K562 (cell line): ENCODE measurements at regions not wholly inside any gene's neighbourhood (a gene's known extent, or its start where the extent isn't known, plus 50 kb on each side); places are given as distances from the start of the nearest gene placed in this dataset.

Source experiments
- ATAC-seq: fragments of 200-7000 bp; cut with Tn5 transposase; 3 replicates; pipeline ENCODE4 v1.9.1; 2020; ENCODE audit warnings: moderate library complexity
- BruUV-seq: library from RNA; stranded (reverse); fragments of 400-500 nt; replicated peaks from 2 replicates; lab custom pipeline; 2021; lab: Mats Ljungman, UMichigan
- CTCF ChIA-PET: fragments of 300-600 bp; formaldehyde crosslinking; extraction: SDS; loops from one replicate; lab custom pipeline; 2021; ENCODE audit warnings: low intra/inter-chr PET ratio; lab: Yijun Ruan, JAX
- POLR2A ChIA-PET: fragments of 300-600, 350-650 bp; sonication (Branson Sonifier 250); formaldehyde crosslinking; extraction: SDS; loops from one replicate; lab custom pipeline; 2021; ENCODE audit warnings: antibody characterized with exemption, inconsistent platforms; lab: Yijun Ruan, JAX
- DNase-seq, 4 experiments: peaks; one replicate each; pipeline versions ENCODE4 v3.0.0 to v3.0.0-alpha.2; 2011 to 2018; ENCODE audit warnings: low spot score in 3 of 4, mixed read lengths in 3 of 4; ENCODE audit errors: extremely low read depth in 1 of 4
- FAIRE-seq: peaks from 2 replicates; lab custom pipeline; 2011; peaks lifted over from hg19 to GRCh38; lab: Jason Lieb, UNC
- H2AFZ ChIP-seq: 2 replicates; pipeline ENCODE4 v1.6.0; 2011; ENCODE audit warnings: low read depth, low read length, control low read depth, inconsistent platforms
- H3K27ac ChIP-seq: fragments of 200-600 bp; 3 replicates; pipeline ENCODE4 v1.8.0; 2011; ENCODE audit warnings: low read depth, mild to moderate bottlenecking, control low read depth, inconsistent platforms, low read length, moderate library complexity, mixed read lengths; ENCODE audit errors: extremely low read depth
- H3K27me3 ChIP-seq, 2 experiments: fragments of 300-600 bp in 1 of 2; 2 replicates in 1 of 2; 3 replicates in 1 of 2; pipeline versions ENCODE4 v1.6.0 to v1.8.0; 2011; ENCODE audit warnings: inconsistent platforms in 2 of 2, low read length in 2 of 2, mild to moderate bottlenecking in 1 of 2, mixed read lengths in 1 of 2, moderate library complexity in 1 of 2; ENCODE audit not compliant: control insufficient read depth in 2 of 2, insufficient read depth in 2 of 2
- H3K36me3 ChIP-seq: fragments of 300-600 bp; 3 replicates; pipeline ENCODE4 v1.8.0; 2011; ENCODE audit warnings: mild to moderate bottlenecking, low read length, inconsistent platforms; ENCODE audit not compliant: control insufficient read depth, insufficient read depth
- H3K4me1 ChIP-seq, 2 experiments: fragments of 200-600 bp in 1 of 2; replicated peaks in 1 of 2; 2 replicates in 1 of 2; 3 replicates in 1 of 2; pipeline versions ENCODE4 v1.5.1 to v1.8.0; 2011; ENCODE audit warnings: inconsistent platforms in 2 of 2, low read length in 2 of 2, mild to moderate bottlenecking in 1 of 2, mixed read lengths in 1 of 2, moderate library complexity in 1 of 2; ENCODE audit not compliant: control insufficient read depth in 2 of 2, insufficient read depth in 2 of 2
- H3K4me2 ChIP-seq: 2 replicates; pipeline ENCODE4 v1.6.1; 2011; ENCODE audit warnings: low read length, control low read depth, inconsistent platforms, mixed read lengths; ENCODE audit not compliant: insufficient read depth
- H3K4me3 ChIP-seq: fragments of 200-600 bp; sonication (generic), shearing (Covaris generic); 2 replicates; pipeline ENCODE4 v1.5.1; 2016; ENCODE audit warnings: control low read depth, inconsistent platforms
- H3K79me2 ChIP-seq: fragments of 200-600 bp; 3 replicates; pipeline ENCODE4 v1.8.0; 2011; ENCODE audit warnings: low read length, inconsistent platforms; ENCODE audit not compliant: control insufficient read depth, insufficient read depth
- H3K9ac ChIP-seq, 2 experiments: 2 replicates each; pipeline versions ENCODE4 v1.6.0 to v1.6.1; 2011; ENCODE audit warnings: low read depth in 2 of 2, low read length in 2 of 2, control low read depth in 1 of 2, inconsistent platforms in 1 of 2, mild to moderate bottlenecking in 1 of 2, mixed read lengths in 1 of 2; ENCODE audit not compliant: insufficient read depth in 1 of 2
- H3K9me1 ChIP-seq: one replicate; pipeline ENCODE4 v1.6.0; 2011; ENCODE audit warnings: inconsistent platforms, mild to moderate bottlenecking, low read length, moderate library complexity; ENCODE audit not compliant: control insufficient read depth, insufficient read depth
- H3K9me3 ChIP-seq: replicated peaks from 2 replicates; pipeline ENCODE4 v1.5.1; 2011; ENCODE audit warnings: low read depth, low read length, inconsistent platforms; ENCODE audit not compliant: control insufficient read depth, insufficient read depth
- H4K20me1 ChIP-seq: replicated peaks from 2 replicates; pipeline ENCODE4 v1.6.1; 2011; ENCODE audit warnings: low read length, inconsistent platforms, mixed read lengths; ENCODE audit not compliant: control insufficient read depth, insufficient read depth
- CBX2 ChIP-seq: fragments of 200-600 bp; sonication (generic); IDR thresholded peaks from one replicate; pipeline ENCODE4 v1.6.1; 2012; ENCODE audit warnings: mild to moderate bottlenecking, low read length, inconsistent platforms; ENCODE audit not compliant: insufficient read depth, poor library complexity, severe bottlenecking
- COPS2 ChIP-seq: fragments of 450-650 bp; conservative IDR thresholded peaks from 2 replicates; pipeline ENCODE4 v1.6.1; 2016; ENCODE audit warnings: mild to moderate bottlenecking, moderate library complexity
- HNRNPLL ChIP-seq: fragments of 200-400 bp; formaldehyde crosslinking; IDR thresholded peaks from 2 replicates; pipeline ENCODE4 v1.6.1; 2017; ENCODE audit warnings: low read length, low read depth, mild to moderate bottlenecking; ENCODE audit not compliant: poor library complexity, severe bottlenecking
- MECOM ChIP-seq: fragments of 250-450 bp; sonication (Bioruptor Pico); IDR thresholded peaks from 2 replicates; pipeline ENCODE4 v1.8.0; 2022; ENCODE audit warnings: inconsistent platforms
- PHB ChIP-seq: fragments of 250-450 bp; sonication (Bioruptor Pico); IDR thresholded peaks from 2 replicates; pipeline ENCODE4 v1.5.0; 2021
- POLR2B ChIP-seq: fragments of 450-650 bp; IDR thresholded peaks from 2 replicates; pipeline ENCODE4 v1.6.1; 2018; ENCODE audit warnings: low read depth; ENCODE audit not compliant: partially characterized antibody
- SRSF1 ChIP-seq: fragments of 200-400 bp; formaldehyde crosslinking; IDR thresholded peaks from 2 replicates; pipeline ENCODE4 v1.6.1; 2017; ENCODE audit warnings: mild to moderate bottlenecking, low read depth, low read length, moderate library complexity
- STAG1 ChIP-seq: sonication (generic); formaldehyde crosslinking; IDR thresholded peaks from 2 replicates; pipeline ENCODE4 v1.5.0; 2020; ENCODE audit warnings: missing genetic modification reagents, borderline replicate concordance
- SUPT5H ChIP-seq: fragments of 450-650 bp; IDR thresholded peaks from 2 replicates; pipeline ENCODE4 v1.6.1; 2016
- ZNF184 ChIP-seq: sonication (generic); formaldehyde crosslinking; IDR thresholded peaks from 2 replicates; pipeline ENCODE4 v1.5.0; 2020; ENCODE audit warnings: missing genetic modification reagents
- ZNF274 ChIP-seq: IDR thresholded peaks from 2 replicates; pipeline ENCODE4 v1.6.1; 2011; ENCODE audit warnings: low read depth, mild to moderate bottlenecking, low read length, moderate library complexity, borderline replicate concordance
- WGBS: fragments of 100-300 bp; shearing (Covaris generic); methylation state at CpG from one replicate; pipeline ENCODE4 v1.1.6; 2016; ENCODE audit warnings: low coverage, mixed read lengths; ENCODE audit not compliant: insufficient coverage; ENCODE audit errors: missing lambda C conversion rate; 5-methylcytosine and 5-hydroxymethylcytosine counted together
- in situ Hi-C: fragments of 300-500 bp; cut with MboI; formaldehyde crosslinking; loops from 4 replicates; pipeline ENCODE4 v1.15.0; 2018; ENCODE audit warnings: inconsistent platforms, mixed read lengths
- intact Hi-C: fragments of 100-400 bp; cut with micrococcal nuclease; formaldehyde crosslinking; loops from 2 replicates; pipeline ENCODE4 v1.14.2; 2022
- TF ChIP-seq, protein P1 (sequence below), 2 experiments: fragments of 450-650 bp; conservative IDR thresholded peaks; 2 replicates each; pipeline ENCODE4 v1.6.1; 2017; ENCODE audit warnings: mild to moderate bottlenecking in 2 of 2, moderate library complexity in 2 of 2

DNA sequence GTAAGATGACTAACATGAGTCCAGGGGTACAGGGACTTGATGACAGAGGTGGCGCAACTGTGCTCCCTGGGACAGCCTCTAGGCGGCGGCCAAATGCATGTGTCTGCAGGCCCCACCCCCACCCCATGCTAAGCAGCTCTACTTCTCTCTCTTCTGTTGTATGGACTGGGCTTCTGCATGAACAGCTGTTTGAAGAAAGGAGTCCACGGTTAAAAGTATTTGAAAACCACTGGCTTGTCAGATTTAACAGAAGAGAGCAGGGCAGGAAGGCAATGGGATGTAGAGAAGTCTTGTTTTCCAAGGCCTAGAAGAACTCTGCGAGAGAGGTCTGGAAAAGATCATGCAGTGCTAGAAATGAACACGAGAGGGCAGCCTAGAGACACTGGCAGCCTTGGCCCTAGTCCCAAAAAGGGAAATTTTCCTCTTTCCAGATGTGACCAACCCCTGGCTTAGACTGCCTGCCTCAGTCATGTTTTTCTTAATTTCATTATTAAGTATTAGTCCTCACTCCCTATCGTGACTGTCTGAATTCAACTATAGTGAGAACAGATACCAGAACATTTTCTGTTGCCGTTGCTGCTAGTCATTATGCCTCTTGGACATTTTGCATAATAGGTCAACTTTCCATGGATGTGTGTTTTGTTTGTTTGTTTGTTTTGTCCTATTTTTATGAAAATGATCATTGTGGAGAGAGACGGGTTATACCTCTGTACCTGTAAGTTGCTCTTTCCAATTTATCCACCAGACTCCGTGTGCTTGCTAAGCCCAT is 265.0 kb downstream of the ADGRG6 start (continued):
- no peak for TF ChIP-seq MECOM (CRISPR knock-in tag)
- TF ChIP-seq ZNF184, result no peak
- TF ChIP-seq, protein P1, sequence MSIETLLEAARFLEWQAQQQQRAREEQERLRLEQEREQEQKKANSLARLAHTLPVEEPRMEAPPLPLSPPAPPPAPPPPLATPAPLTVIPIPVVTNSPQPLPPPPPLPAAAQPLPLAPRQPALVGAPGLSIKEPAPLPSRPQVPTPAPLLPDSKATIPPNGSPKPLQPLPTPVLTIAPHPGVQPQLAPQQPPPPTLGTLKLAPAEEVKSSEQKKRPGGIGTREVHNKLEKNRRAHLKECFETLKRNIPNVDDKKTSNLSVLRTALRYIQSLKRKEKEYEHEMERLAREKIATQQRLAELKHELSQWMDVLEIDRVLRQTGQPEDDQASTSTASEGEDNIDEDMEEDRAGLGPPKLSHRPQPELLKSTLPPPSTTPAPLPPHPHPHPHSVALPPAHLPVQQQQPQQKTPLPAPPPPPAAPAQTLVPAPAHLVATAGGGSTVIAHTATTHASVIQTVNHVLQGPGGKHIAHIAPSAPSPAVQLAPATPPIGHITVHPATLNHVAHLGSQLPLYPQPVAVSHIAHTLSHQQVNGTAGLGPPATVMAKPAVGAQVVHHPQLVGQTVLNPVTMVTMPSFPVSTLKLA (conservative IDR thresholded peaks at IDR 0.05), result no peak
- no peak for TF ChIP-seq COPS2
- no peak for TF ChIP-seq SUPT5H
- no peak for TF ChIP-seq ZNF274

DNA sequence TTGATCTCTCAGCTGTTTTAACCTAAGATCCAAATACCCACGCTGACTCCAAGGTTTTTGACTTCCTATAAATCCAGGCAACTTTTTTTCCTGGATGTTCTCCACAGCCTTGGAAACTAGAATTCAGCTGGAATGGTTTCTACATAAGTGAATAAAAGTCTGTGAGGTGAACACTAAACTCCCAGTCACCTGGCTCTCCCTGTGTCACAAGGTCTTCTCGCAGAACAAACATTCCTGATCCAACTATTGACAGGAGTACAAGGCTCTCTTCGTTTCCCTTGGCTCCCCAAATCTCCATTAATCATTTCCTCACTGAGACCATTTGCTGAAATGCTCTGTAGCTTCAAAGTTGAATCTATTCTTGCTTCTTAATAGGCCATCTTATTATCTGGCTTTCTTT is 265.7 kb downstream of the ADGRG6 start:
- TF ChIP-seq PHB (no peak), SRSF1 (no peak), STAG1 (no peak), HNRNPLL (no peak), POLR2B (no peak), CBX2 (no peak)
- H3K9ac ChIP-seq, result no peak overlapping the region
- no peak overlapping the region for H3K27ac ChIP-seq
- no peaks in the 10 kb centered on the region for H3K9me1 ChIP-seq
- no peaks in the 10 kb centered on the region for H3K4me1 ChIP-seq
- ChIA-PET POLR2A (no interaction called here), CTCF (interaction anchor here (0.6 to 1.3 kb wide), 3 partner anchors 19 to 945 kb away, joined by 3 to 5 read pairs (median 3); no protein-coding TSS in a partner anchor)
- no peak for FAIRE-seq
- H4K20me1 ChIP-seq, result no peaks in the 10 kb centered on the region
- ATAC-seq, result no peak
- H3K79me2 ChIP-seq, result no peaks in the 10 kb centered on the region
- no peak overlapping the region for H3K4me3 ChIP-seq
- in situ Hi-C loops, result no loop called here
- H3K9me3 ChIP-seq, result no peaks in the 10 kb centered on the region
- BruUV-seq, result no TSS peak
- intact Hi-C loops, result loop anchor here (5.0 kb wide), 1 partner anchor 410 kb away; no protein-coding TSS in a partner anchor
- no peak overlapping the region for H2AFZ ChIP-seq
- no peak overlapping the region for H3K4me2 ChIP-seq
- no peaks in the 10 kb centered on the region for H3K36me3 ChIP-seq
- H3K27me3 ChIP-seq, result no peaks in the 10 kb centered on the region
- no peak for DNase-seq
- 0% methylated on average over 3 of the region's 3 CpGs for WGBS
